HG02884 (cell line): ENCODE measurements at regions not wholly inside any gene's neighbourhood (a gene's known extent, or its start where the extent isn't known, plus 50 kb on each side); places are given as distances from the start of the nearest gene placed in this dataset.

Source experiments
- ATAC-seq: cut with Tn5 transposase; IDR thresholded peaks from one replicate; pipeline ENCODE4 v1.9.1; 2021; ENCODE audit warnings: mild to moderate bottlenecking, moderate library complexity; ENCODE audit not compliant: unreplicated experiment

DNA sequence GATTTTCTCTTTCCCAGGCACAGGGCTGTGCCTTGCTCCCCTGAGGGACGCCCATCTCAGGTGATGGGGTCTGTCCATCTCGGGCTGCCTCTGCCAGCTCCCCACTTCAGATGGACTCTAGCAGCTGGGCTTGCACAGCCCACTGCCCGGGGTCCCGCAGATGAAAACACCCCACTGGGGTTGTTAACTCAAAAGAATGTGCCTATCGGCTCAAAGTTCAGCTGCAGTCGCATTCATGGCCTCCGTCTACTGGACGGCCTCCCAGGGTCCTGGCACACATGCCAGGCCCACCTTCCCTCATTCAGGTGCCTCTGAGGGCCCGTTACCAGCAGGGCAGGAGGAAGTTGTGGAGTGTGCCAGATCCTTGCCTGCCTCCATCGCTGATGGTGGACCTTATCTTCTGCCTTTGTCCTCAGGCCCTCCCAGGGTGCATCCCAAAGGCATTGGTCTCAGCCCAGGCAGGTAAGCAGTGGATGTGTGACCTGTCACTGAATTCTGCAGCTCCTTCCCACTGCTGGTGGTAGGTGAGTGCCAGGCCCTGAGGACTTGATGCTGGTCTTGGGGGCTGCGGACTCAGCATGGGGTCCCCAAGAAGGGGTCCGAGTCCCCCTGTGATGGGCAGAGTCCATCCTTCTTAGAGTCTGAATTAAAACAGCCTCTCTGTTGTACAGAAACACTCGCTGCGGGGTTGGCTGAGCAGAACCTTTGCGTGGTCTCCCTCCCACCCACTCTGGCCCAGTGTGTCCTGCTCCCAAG, 324.6 kb upstream of the DIO3 start:
- ATAC-seq: no peak

GRCh38 chr14:101237252-101237616, 324.1 kb upstream of the DIO3 start:
- ATAC-seq: no peak

- ATAC-seq: no peak
These were observed 322.2 kb upstream of the DIO3 start for GRCh38 chr14:101239065-101239464.

GRCh38 chr14:101241147-101241546, 320.1 kb upstream of the DIO3 start:
- ATAC-seq: no peak

GRCh38 chr14:101241807-101242278, 319.5 kb upstream of the DIO3 start:
- ATAC-seq: no peak

- no peak for ATAC-seq
These were observed 318.6 kb upstream of the DIO3 start for GRCh38 chr14:101242442-101243385.

DNA sequence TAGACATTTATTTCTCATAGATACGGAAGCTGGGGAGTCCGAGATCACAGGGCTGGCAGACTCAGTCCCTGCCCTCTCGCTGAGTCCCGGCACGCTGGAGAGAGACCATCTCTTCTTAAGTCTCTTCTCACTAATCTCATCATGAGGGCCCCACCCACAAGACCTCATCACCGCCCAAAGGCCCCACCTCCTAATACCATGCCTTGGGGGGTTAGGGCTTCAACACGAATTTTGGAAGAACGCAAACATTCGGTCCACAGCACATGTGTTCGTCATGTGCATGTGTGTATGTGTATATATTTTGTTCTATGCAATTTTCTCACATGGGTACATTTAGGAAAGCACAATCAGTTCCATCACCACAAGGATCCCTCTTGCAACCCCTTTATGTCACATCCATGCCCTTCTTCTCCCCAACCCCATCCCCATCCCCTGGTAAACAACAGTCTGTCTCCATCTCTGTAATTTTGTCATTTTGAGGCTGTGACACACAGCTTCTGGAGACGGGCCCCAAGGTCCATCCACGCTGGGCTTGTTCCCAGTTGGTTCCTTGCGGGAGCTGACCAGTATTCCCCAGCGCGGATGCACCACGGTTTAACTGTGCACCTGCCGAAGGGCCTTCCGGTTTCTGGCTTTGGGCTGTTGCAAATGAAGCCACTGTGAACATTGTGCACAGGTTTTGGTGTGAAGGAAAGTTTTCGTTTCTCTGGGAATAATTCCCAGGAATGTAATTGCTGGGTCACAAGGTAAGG, 317.5 kb upstream of the DIO3 start:
- no peak for ATAC-seq

DNA sequence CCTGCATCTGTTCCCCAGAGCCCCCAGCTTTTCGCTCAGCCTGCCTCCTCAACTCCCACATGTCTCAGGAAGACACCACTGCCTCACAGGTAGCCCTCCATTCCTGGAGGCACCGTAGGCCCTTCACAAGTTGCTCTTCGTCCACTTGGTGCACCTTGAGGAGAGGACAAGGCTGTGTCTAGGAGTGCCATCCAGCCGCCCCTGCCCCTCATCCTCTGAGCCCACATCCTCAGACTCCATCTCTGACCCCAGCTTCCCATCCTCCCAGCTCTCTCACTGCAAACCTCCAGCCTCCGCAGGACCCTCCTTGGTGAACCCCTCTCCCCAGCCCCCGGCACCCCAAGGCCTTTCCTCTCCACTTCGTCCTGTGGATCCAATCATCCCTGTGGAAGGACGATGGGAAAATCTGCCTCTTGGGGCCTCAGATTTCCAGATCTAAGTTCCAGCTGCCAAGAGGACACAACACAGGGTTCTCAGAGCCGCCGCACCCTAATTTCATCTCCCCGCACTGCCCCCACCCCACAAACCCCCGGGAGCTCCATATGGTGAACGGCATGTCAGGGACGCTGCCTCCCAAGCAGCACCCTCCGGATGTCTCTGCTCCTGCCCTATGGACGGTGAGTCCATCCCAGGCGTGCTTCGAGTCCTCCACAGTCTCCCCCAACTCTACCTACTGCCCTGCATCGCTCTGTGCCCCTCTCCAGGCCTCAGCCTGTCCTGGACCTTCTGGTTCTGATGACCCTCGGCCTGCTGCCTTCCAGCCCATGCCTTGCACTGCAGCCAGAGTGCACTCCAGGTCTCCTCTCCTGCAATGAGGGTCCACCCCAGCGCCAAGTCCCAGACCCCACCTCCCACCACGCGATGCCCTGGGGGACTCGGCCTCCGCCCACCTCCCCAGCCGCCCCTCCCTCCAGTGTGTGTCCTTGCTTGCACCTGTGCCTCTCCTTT, 314.1 kb upstream of the DIO3 start:
- no peak for ATAC-seq

GRCh38 chr14:101247842-101248725, 313.2 kb upstream of the DIO3 start:
- no peak for ATAC-seq

DNA sequence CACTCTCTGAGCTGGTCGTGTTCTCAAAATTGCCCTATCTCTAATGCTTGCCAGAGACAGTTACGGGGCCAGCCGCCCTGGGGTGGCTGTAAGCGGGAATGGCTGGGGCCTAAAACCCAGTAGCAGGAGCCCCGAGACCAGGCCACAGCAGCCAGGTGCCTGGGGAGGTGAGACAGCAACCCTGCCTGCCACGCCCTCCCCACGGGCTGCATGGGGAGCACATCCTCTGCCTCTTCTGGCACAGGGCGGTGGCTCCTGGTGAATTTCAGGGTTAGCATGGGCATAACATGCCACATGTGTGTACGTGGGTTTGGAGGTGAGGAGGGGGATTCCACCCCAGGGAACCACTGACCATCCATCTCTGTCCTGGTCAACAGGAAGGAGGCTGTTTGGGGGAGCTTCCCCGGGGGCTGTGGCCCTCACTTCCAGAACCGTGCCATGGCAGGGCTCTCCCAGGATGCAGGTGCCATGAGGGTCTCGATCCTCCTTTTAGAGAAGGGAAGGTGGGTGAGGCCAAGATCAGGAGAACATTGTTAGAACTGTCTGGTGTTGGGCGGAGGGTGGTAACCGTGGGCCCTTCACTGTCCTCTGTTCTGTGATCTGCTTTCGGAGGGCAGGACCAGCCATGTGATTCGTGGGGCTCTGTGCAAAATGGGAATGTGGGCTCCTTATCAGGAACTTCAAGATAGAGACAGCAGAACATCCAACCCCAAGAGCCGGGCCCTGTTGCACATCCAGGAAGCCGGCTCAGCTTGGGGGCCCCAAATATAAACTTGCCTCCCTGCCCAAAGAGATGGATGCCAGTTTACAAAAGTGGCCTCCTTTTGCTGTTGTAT, 312.2 kb upstream of the DIO3 start:
- no peak for ATAC-seq

GRCh38 chr14:101249676-101250036, 311.6 kb upstream of the DIO3 start:
- ATAC-seq: no peak

GRCh38 chr14:101250336-101250947, 310.9 kb upstream of the DIO3 start:
- no peak for ATAC-seq

- ATAC-seq: no peak
These were observed 310.1 kb upstream of the DIO3 start for GRCh38 chr14:101250948-101251811.

DNA sequence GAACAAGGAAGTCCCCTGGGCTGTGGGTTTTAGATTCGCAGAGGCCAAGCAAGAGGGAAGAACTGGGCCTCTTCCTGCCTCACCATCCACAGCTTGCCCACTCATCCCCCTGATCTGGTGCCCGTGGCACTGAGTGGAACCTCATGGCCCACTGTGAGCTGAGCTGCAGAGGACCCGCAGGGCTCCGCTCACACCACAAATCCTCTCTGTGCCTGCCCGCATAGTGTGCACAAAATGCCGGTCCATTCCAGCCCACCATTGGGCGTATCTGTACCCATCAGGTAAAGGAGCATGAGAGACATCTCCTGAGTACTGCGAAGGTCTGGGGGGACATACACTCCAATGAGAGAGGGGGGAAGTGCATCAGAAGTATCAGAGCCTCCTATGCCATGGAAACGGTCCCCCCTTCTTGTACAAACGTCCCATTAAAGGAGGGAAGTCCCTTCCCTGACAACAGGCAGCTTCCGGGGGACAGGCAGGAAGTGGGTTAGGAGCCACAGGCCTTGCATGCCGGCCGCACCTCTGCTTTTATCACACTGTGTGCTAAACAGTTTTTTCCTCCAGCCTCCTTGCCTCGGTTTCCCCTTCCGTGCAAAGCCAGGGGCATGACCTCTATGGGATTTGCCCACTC, 309.4 kb upstream of the DIO3 start:
- ATAC-seq: no peak

- no peak for ATAC-seq
These were observed 308.7 kb upstream of the DIO3 start for GRCh38 chr14:101252443-101253214.

GRCh38 chr14:101253948-101254347, 307.3 kb upstream of the DIO3 start:
- no peak for ATAC-seq
